Heart left ventricle (tissue), 16 donors: ENCODE measurements at regions not wholly inside any gene's neighbourhood (a gene's known extent, or its start where the extent isn't known, plus 50 kb on each side); places are given as distances from the start of the nearest gene placed in this dataset.

Source experiments
- ATAC-seq, 4 donors: fragments of 200-7000 bp; cut with Tn5 transposase; one replicate each; pipeline ENCODE4 v1.9.1; 2020 to 2022; ENCODE audit warnings: moderate library complexity in 4 of 4, mild to moderate bottlenecking in 3 of 4, moderate number of reproducible peaks in 1 of 4
- DNase-seq, 5 donors: peaks; one replicate each; pipeline ENCODE4 v3.0.0-alpha.2; 2020
- H3K27ac ChIP-seq, 12 donors: fragments of 200-600 bp; sonication (generic) in 4 of 12; one replicate each; pipeline versions ENCODE4 v1.5.0 to v1.8.0; 2016 to 2022; ENCODE audit warnings: mild to moderate bottlenecking in 2 of 12
- H3K27me3 ChIP-seq, 9 donors: fragments of 200-600 bp; sonication (generic) in 2 of 9; one replicate each; pipeline versions ENCODE4 v1.5.1 to v1.8.0; 2016 to 2022; ENCODE audit warnings: mild to moderate bottlenecking in 3 of 9
- H3K36me3 ChIP-seq, 9 donors: fragments of 200-600 bp; sonication (generic) in 2 of 9; one replicate each; pipeline versions ENCODE4 v1.5.0 to v1.8.0; 2018 to 2022; ENCODE audit warnings: mild to moderate bottlenecking in 2 of 9
- H3K4me1 ChIP-seq, 12 donors: fragments of 200-600 bp; sonication (generic) in 4 of 12; one replicate each; pipeline versions ENCODE4 v1.5.0 to v1.8.0; 2016 to 2022; ENCODE audit warnings: mild to moderate bottlenecking in 3 of 12
- H3K4me3 ChIP-seq, 12 donors: fragments of 200-600 bp; sonication (generic) in 4 of 12; one replicate each; pipeline versions ENCODE4 v1.5.0 to v1.8.0; 2017 to 2022; ENCODE audit warnings: mild to moderate bottlenecking in 9 of 12, moderate library complexity in 4 of 12
- H3K9me3 ChIP-seq, 12 donors: fragments of 200-600 bp; sonication (generic) in 4 of 12; one replicate each; pipeline versions ENCODE4 v1.5.0 to v1.8.0; 2016 to 2022; ENCODE audit warnings: mild to moderate bottlenecking in 1 of 12
- CTCF ChIP-seq, 12 donors: fragments of 200-600 bp; sonication (generic) in 4 of 12; IDR thresholded peaks; one replicate each; pipeline versions ENCODE4 v1.5.0 to v1.8.0; 2018 to 2022; ENCODE audit warnings: antibody characterized with exemption in 12 of 12, mild to moderate bottlenecking in 5 of 12
- POLR2A ChIP-seq, 2 donors: fragments of 450-650 bp; IDR thresholded peaks; one replicate each; pipeline ENCODE4 v1.6.1; 2017; ENCODE audit warnings: antibody characterized with exemption in 2 of 2, mild to moderate bottlenecking in 2 of 2, moderate library complexity in 2 of 2
- WGBS, 4 donors: extraction: QIAGEN DNeasy Blood & Tissue Kit in 2 of 4; methylation state at CpG; one replicate each; pipeline versions ENCODE4 v1.1.5 to v1.1.7; 2013 to 2018; 5-methylcytosine and 5-hydroxymethylcytosine counted together
- intact Hi-C, 10 donors: fragments of 100-400 bp; cut with DNase I; formaldehyde crosslinking; loops; one replicate each; pipeline versions ENCODE4 v1.11.1 to v1.14.2; 2022
- donor health status: ischemic (EF 13 %, LVEDD 7.1; RV severe dilation, severe dysfunction).
- donor health status: healthy with polysubstance abuse.
- donor health status: DM: no; HTN: yes; CAD: no.
- donor health status: DM: no; HTN: no; CAD: no.
- donor health status: ischemic (EF 25% LVEDD 6.9; RV normal size, moderate dysfunction).
- donor health status: ischemic (EF 25% LVEDD 5.7; RV mildly dilated, moderate dysfunction).
- donor health status: healthy.
- donor health status: DM: yes; HTN: yes; CAD: no.
- donor health status: ischemic (EF 35%, LVEDD 5.7; RV mildly dilated, moderate dysfunction).
- donor health status: nonischemic (EF 11% LVEDD 7.7; RV severe dilation, severe dysfunction).
- donor health status: DM: yes; HTN: yes; CAD: no.
- donor health status: PGD.
- donor health status: ischemic (EF 29% LVEDD 5.4; RV normal size, mild dysfunction).
- donor health status: nonischemic (EF 23%, LVEDD 6.1; RV moderate dilation, normal function).

GRCh38 chr5:159743234-159743633 lies 173.0 kb upstream of the ADRA1B start:
- Histone ChIP-seq H3K27ac (no peak overlapping the region), H3K27me3 (no peaks in the 10 kb centered on the region), H3K4me3 (no peak overlapping the region), H3K4me1 (no peaks in the 10 kb centered on the region), H3K9me3 (peaks cover 0 to 17% (median 3%) of the 10 kb centered on the region in 12 donors), H3K36me3 (no peaks in the 10 kb centered on the region)
- intact Hi-C loops, result no loop called here
- 92 to 100% (median 96%) methylated on average over 1 of the region's 1 CpG for WGBS, 4 donors
- TF ChIP-seq CTCF (IDR thresholded peaks at IDR 0.05) (no peak), POLR2A (IDR thresholded peaks at IDR 0.05) (no peak)
- ATAC-seq, result no peak
- DNase-seq, result no peak

GRCh38 chr5:159746707-159747106 lies 169.6 kb upstream of the ADRA1B start:
- TF ChIP-seq CTCF (IDR thresholded peaks at IDR 0.05) (no peak), POLR2A (IDR thresholded peaks at IDR 0.05) (no peak)
- no peak for DNase-seq
- H3K4me3 ChIP-seq, result no peak overlapping the region
- peaks cover 0 to 22% (median 6%) of the 10 kb centered on the region in 12 donors for H3K9me3 ChIP-seq
- WGBS, 4 donors, result 87 to 93% (median 92%) methylated on average over 4 of the region's 4 CpGs
- no peak overlapping the region for H3K27ac ChIP-seq
- H3K36me3 ChIP-seq, result no peaks in the 10 kb centered on the region
- H3K4me1 ChIP-seq, result peaks cover 0 to 4% (median 0%) of the 10 kb centered on the region in 12 donors
- intact Hi-C loops, result no loop called here
- ATAC-seq, result no peak
- no peaks in the 10 kb centered on the region for H3K27me3 ChIP-seq

- Histone ChIP-seq H3K4me3 (no peak overlapping the region), H3K36me3 (no peaks in the 10 kb centered on the region), H3K4me1 (peaks cover 0 to 4% (median 0%) of the 10 kb centered on the region in 12 donors), H3K27me3 (no peaks in the 10 kb centered on the region), H3K27ac (no peak overlapping the region), H3K9me3 (peaks cover 0 to 9% (median 0%) of the 10 kb centered on the region in 12 donors)
- DNase-seq (no peak), ATAC-seq (no peak)
- TF ChIP-seq CTCF (IDR thresholded peaks at IDR 0.05) (no peak), POLR2A (IDR thresholded peaks at IDR 0.05) (no peak)
- intact Hi-C loops, result no loop called here
Observed at GRCh38 chr5:159749146-159749545, 167.1 kb upstream of the ADRA1B start.

- WGBS, 4 donors, result 54 to 63% (median 60%) methylated on average over 4 to 5 of the region's 5 CpGs
- H3K27ac ChIP-seq, result no peak overlapping the region
- no peaks in the 10 kb centered on the region for H3K27me3 ChIP-seq
- intact Hi-C loops, result loop anchor here in 1 of 10 donors (5.0 kb wide), 1 partner anchor 1698 kb away; no protein-coding TSS in a partner anchor
- no peak for DNase-seq
- no peaks in the 10 kb centered on the region for H3K36me3 ChIP-seq
- no peak for ATAC-seq
- TF ChIP-seq CTCF (IDR thresholded peaks at IDR 0.05), result no peak
- no peak for TF ChIP-seq POLR2A (IDR thresholded peaks at IDR 0.05)
- peaks cover 0 to 4% (median 0%) of the 10 kb centered on the region in 12 donors for H3K4me1 ChIP-seq
- H3K9me3 ChIP-seq, result peaks cover 0 to 9% (median 0%) of the 10 kb centered on the region in 12 donors
- H3K4me3 ChIP-seq, result no peak overlapping the region
Observed at GRCh38 chr5:159750226-159750625, 166.1 kb upstream of the ADRA1B start.
